Cardiac muscle cell (in vitro differentiated cells and primary cell): ENCODE measurements at regions not wholly inside any gene's neighbourhood (a gene's known extent, or its start where the extent isn't known, plus 50 kb on each side); places are given as distances from the start of the nearest gene placed in this dataset.

Experiments
- DNase-seq, 2 donors: peaks; one replicate each; pipeline versions ENCODE4 v3.0.0 to v3.0.0-alpha.2; 2010 to 2017; ENCODE audit warnings: low read depth in 1 of 2, low spot score in 1 of 2
- H3K27ac ChIP-seq: fragments of 200-600 bp; sonication (generic); 2 replicates; pipeline ENCODE4 v1.5.1; 2016
- H3K27me3 ChIP-seq: fragments of 200-600 bp; sonication (generic); 2 replicates; pipeline ENCODE4 v1.6.0; 2016; ENCODE audit warnings: control low read depth
- H3K36me3 ChIP-seq: fragments of 200-600 bp; sonication (generic); 2 replicates; pipeline ENCODE4 v1.5.1; 2016; ENCODE audit warnings: control low read depth
- H3K4me1 ChIP-seq: fragments of 200-600 bp; sonication (generic); 2 replicates; pipeline ENCODE4 v1.8.1; 2017; ENCODE audit warnings: low read depth, mild to moderate bottlenecking, mixed run types
- H3K4me3 ChIP-seq: fragments of 200-600 bp; sonication (generic); 2 replicates; pipeline ENCODE4 v1.5.1; 2016; ENCODE audit warnings: mild to moderate bottlenecking
- H3K9me3 ChIP-seq: fragments of 200-600 bp; sonication (generic); 2 replicates; pipeline ENCODE4 v1.5.1; 2017; ENCODE audit warnings: low read depth, mild to moderate bottlenecking, control low read depth
- TF ChIP-seq, protein P1 (sequence below): IDR thresholded peaks from 2 replicates; pipeline ENCODE4 v1.5.1; 2012; ENCODE audit warnings: low read depth, mild to moderate bottlenecking, low read length

DNA sequence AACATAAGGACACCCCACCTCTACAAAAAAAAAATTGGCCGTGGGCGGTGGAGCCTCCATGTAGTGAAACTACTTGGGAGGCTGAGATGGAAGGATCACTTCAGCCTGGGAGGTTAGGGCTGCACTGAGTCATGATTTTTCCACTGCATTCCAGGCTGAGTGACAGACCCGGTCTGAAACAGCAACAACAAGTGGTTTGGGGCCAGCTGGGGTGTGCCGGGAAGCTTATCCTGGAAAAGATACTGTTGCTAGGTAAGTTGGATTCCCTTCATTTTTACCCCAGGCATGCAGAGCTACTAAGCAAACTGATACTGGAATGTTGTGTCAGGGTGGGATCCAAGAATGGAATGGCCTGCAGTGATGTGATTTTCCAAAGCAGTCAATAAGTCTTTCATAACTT lies 57.0 kb downstream of the XAGE2 start:
- DNase-seq = peak in 1 of 2 donors; percentile 69
- H3K4me3 ChIP-seq = no peak overlapping the region
- no peaks in the 10 kb centered on the region for H3K9me3 ChIP-seq
- H3K27me3 ChIP-seq = no peaks in the 10 kb centered on the region
- no peaks in the 10 kb centered on the region for H3K36me3 ChIP-seq
- H3K27ac ChIP-seq = no peak overlapping the region
- TF ChIP-seq, protein P1, sequence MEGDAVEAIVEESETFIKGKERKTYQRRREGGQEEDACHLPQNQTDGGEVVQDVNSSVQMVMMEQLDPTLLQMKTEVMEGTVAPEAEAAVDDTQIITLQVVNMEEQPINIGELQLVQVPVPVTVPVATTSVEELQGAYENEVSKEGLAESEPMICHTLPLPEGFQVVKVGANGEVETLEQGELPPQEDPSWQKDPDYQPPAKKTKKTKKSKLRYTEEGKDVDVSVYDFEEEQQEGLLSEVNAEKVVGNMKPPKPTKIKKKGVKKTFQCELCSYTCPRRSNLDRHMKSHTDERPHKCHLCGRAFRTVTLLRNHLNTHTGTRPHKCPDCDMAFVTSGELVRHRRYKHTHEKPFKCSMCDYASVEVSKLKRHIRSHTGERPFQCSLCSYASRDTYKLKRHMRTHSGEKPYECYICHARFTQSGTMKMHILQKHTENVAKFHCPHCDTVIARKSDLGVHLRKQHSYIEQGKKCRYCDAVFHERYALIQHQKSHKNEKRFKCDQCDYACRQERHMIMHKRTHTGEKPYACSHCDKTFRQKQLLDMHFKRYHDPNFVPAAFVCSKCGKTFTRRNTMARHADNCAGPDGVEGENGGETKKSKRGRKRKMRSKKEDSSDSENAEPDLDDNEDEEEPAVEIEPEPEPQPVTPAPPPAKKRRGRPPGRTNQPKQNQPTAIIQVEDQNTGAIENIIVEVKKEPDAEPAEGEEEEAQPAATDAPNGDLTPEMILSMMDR = no peak
- H3K4me1 ChIP-seq = no peaks in the 10 kb centered on the region

DNA sequence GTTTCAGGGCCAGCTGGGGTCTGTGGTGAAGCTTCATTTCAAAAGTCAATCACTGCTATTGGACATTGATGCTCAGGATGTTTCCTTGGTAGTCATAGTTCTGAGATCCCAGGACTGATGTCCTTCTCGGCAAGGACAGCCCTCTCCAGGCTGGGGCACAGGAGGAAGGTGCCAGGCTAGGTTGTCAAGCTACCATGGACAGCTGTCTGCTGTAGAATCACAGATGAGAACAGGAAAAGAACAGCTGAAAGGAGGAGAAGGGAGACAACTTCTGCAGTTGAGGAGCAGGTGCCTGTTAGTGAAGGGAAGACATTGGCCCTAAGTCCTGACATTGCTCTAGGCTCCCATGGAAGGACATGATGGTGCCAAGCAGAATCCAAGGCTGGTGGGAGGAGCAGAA lies 58.0 kb downstream of the XAGE2 start:
- Histone ChIP-seq H3K9me3 (no peaks in the 10 kb centered on the region), H3K36me3 (no peaks in the 10 kb centered on the region), H3K4me3 (no peak overlapping the region), H3K27ac (no peak overlapping the region), H3K4me1 (no peaks in the 10 kb centered on the region), H3K27me3 (no peaks in the 10 kb centered on the region)
- DNase-seq = no peak
- TF ChIP-seq, protein P1 = no peak

DNA sequence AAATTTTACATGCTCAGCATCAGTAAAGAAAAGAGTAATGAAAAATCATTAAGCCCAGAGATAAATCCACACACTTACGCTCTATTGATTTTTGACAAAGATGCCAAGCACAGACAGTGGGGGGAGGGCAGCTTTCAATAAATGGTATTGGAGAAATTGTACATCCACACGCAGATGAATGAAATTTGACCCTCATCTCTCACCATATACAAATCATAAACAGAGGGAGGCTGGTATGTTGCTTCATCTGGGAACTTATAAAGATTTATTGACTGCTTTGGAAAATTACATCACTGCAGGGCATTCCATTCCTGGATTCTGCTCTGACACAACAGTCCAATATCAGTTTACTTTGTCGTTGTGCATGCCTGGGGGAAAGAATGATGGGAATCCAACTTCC lies 58.4 kb upstream of the XAGE1A start:
- H3K4me1 ChIP-seq = no peaks in the 10 kb centered on the region
- no peak overlapping the region for H3K27ac ChIP-seq
- H3K27me3 ChIP-seq = no peaks in the 10 kb centered on the region
- TF ChIP-seq, protein P1 = no peak
- no peaks in the 10 kb centered on the region for H3K9me3 ChIP-seq
- H3K36me3 ChIP-seq = no peaks in the 10 kb centered on the region
- no peak for DNase-seq
- H3K4me3 ChIP-seq = no peak overlapping the region
